HEK293 (cell line): ENCODE measurements at regions not wholly inside any gene's neighbourhood (a gene's known extent, or its start where the extent isn't known, plus 50 kb on each side); places are given as distances from the start of the nearest gene placed in this dataset.

Experiments used
- ZNF24 ChIP-seq: fragments of 450-650 bp; formaldehyde crosslinking; IDR thresholded peaks from 2 replicates; pipeline ENCODE4 v1.5.1; 2016; ENCODE audit warnings: missing biosample characterization, missing genetic modification characterization
- ZNF776 ChIP-seq: fragments of 450-650 bp; formaldehyde crosslinking; IDR thresholded peaks from 2 replicates; pipeline ENCODE4 v1.5.0; 2017; ENCODE audit warnings: missing biosample characterization, missing genetic modification characterization, borderline replicate concordance
- TF ChIP-seq, protein P1 (sequence below): fragments of 450-650 bp; formaldehyde crosslinking; IDR thresholded peaks from 2 replicates; pipeline ENCODE4; 2016; ENCODE audit warnings: missing biosample characterization, missing genetic modification characterization
- TF ChIP-seq, protein P2 (sequence below): fragments of 450-650 bp; formaldehyde crosslinking; IDR thresholded peaks from 2 replicates; pipeline ENCODE4 v1.5.1; 2016; ENCODE audit warnings: missing biosample characterization, missing genetic modification characterization

DNA sequence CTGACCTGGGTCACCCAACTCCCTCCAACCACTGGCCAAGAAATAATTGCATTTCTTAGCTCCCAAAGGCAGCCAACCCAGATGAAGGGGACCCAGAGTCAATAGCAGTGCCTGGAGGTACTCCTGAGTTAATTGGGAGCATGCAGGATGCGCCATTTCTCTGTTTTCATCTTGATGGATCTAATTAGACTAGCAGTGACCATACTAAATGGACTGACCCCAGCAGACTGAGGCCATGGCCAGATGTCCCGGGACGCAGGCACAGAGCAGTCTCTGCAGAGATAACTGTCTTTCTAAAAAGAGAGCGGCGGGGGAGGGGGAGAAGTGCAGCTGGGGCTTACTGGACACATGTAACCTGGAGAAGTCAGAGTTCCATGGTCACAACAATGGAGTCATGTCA is 53.2 kb upstream of the CMKLR1 start:
- TF ChIP-seq ZNF776 (tag by site-specific recombination), result no peak
- TF ChIP-seq, protein P1, sequence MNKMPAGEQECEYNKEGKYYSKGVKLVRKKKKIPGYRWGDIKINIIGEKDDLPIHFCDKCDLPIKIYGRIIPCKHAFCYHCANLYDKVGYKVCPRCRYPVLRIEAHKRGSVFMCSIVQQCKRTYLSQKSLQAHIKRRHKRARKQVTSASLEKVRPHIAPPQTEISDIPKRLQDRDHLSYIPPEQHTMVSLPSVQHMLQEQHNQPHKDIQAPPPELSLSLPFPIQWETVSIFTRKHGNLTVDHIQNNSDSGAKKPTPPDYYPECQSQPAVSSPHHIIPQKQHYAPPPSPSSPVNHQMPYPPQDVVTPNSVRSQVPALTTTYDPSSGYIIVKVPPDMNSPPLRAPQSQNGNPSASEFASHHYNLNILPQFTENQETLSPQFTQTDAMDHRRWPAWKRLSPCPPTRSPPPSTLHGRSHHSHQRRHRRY (tag by site-specific recombination), result no peak
- TF ChIP-seq, protein P2, sequence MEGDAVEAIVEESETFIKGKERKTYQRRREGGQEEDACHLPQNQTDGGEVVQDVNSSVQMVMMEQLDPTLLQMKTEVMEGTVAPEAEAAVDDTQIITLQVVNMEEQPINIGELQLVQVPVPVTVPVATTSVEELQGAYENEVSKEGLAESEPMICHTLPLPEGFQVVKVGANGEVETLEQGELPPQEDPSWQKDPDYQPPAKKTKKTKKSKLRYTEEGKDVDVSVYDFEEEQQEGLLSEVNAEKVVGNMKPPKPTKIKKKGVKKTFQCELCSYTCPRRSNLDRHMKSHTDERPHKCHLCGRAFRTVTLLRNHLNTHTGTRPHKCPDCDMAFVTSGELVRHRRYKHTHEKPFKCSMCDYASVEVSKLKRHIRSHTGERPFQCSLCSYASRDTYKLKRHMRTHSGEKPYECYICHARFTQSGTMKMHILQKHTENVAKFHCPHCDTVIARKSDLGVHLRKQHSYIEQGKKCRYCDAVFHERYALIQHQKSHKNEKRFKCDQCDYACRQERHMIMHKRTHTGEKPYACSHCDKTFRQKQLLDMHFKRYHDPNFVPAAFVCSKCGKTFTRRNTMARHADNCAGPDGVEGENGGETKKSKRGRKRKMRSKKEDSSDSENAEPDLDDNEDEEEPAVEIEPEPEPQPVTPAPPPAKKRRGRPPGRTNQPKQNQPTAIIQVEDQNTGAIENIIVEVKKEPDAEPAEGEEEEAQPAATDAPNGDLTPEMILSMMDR (tag by site-specific recombination), result no peak
- TF ChIP-seq ZNF24 (tag by site-specific recombination), result no peak
